ENCODE measurements at regions not wholly inside any gene's neighbourhood (a gene's known extent, or its start where the extent isn't known, plus 50 kb on each side); places are given as distances from the start of the nearest gene placed in this dataset.

DNA sequence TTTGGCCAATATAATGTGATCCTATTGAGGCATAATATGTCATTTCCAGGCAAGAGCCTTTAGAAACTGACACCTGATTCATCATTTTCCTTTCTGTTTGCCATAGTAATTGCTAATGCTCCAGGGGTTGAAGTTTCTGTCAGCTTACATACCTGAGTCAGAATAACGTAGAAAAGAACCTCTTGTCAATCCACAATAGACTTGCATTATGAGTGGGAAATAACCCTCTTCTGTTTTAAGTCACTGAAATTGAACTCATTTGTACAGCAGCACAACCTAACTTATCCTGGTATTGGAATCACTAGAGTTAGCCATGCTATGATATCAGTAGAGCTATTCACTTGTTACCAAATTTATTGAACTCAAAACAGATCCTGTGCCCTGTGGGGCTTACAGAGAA, 101.7 kb upstream of the TP63 start:
- TF ChIP-seq POLR2A (IDR thresholded peaks at IDR 0.05): no peak
- TF ChIP-seq, protein P1, sequence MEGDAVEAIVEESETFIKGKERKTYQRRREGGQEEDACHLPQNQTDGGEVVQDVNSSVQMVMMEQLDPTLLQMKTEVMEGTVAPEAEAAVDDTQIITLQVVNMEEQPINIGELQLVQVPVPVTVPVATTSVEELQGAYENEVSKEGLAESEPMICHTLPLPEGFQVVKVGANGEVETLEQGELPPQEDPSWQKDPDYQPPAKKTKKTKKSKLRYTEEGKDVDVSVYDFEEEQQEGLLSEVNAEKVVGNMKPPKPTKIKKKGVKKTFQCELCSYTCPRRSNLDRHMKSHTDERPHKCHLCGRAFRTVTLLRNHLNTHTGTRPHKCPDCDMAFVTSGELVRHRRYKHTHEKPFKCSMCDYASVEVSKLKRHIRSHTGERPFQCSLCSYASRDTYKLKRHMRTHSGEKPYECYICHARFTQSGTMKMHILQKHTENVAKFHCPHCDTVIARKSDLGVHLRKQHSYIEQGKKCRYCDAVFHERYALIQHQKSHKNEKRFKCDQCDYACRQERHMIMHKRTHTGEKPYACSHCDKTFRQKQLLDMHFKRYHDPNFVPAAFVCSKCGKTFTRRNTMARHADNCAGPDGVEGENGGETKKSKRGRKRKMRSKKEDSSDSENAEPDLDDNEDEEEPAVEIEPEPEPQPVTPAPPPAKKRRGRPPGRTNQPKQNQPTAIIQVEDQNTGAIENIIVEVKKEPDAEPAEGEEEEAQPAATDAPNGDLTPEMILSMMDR (IDR thresholded peaks at IDR 0.05): no peak

All from heart left ventricle (tissue), 13 donors.